PC-3 (cell line): ENCODE measurements at regions not wholly inside any gene's neighbourhood (a gene's known extent, or its start where the extent isn't known, plus 50 kb on each side); places are given as distances from the start of the nearest gene placed in this dataset.

Source experiments
- EZH2 ChIP-seq: fragments of 300-600 bp; sonication (generic); IDR thresholded peaks from one replicate; pipeline ENCODE4 v1.6.1; 2017; ENCODE audit warnings: antibody characterized with exemption, mild to moderate bottlenecking, low read length; ENCODE audit not compliant: unreplicated experiment
- EZH2phosphoT487 ChIP-seq: fragments of 300-600 bp; sonication (generic); IDR thresholded peaks from 2 replicates; pipeline ENCODE4 v1.6.1; 2018; ENCODE audit warnings: mild to moderate bottlenecking, antibody characterized with exemption, low read length, borderline replicate concordance
- TF ChIP-seq, protein P1 (sequence below): fragments of 300-600 bp; sonication (generic); conservative IDR thresholded peaks from 2 replicates; pipeline ENCODE4 v1.5.1; 2017; ENCODE audit warnings: antibody characterized with exemption, low read depth, mild to moderate bottlenecking, low read length

DNA sequence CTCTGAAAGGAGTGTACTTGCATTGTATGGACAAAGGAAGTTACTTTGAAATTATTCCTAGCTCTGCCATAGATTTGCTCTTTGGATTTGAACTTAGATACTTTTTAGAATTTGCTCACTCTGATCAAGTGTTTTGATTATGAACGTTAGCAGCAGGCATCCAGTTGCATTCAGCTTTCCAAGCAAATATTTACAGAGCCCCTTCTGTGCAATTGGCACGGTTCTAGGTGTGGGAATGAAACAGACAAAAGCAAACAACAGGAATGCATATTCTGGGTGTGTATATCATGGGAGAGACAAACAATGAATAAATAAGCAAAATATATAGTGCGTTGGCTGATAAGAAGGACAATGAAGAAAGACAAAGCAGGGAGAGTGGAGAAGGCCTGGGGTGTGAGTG lies 125.5 kb upstream of the ADAMTS9 start:
- no peak for TF ChIP-seq EZH2
- TF ChIP-seq, protein P1, sequence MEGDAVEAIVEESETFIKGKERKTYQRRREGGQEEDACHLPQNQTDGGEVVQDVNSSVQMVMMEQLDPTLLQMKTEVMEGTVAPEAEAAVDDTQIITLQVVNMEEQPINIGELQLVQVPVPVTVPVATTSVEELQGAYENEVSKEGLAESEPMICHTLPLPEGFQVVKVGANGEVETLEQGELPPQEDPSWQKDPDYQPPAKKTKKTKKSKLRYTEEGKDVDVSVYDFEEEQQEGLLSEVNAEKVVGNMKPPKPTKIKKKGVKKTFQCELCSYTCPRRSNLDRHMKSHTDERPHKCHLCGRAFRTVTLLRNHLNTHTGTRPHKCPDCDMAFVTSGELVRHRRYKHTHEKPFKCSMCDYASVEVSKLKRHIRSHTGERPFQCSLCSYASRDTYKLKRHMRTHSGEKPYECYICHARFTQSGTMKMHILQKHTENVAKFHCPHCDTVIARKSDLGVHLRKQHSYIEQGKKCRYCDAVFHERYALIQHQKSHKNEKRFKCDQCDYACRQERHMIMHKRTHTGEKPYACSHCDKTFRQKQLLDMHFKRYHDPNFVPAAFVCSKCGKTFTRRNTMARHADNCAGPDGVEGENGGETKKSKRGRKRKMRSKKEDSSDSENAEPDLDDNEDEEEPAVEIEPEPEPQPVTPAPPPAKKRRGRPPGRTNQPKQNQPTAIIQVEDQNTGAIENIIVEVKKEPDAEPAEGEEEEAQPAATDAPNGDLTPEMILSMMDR: no peak
- TF ChIP-seq EZH2phosphoT487: no peak
